Dendritic cell treated with granulocyte-macrophage colony-stimulating factor and Interleukin-4, amounts not matched to agents 40 ng/mL and 50 ng/mL, for 4 days (primary cell): ENCODE measurements at regions not wholly inside any gene's neighbourhood (a gene's known extent, or its start where the extent isn't known, plus 50 kb on each side); places are given as distances from the start of the nearest gene placed in this dataset.
"Not testable (repeated sequence)": the region's sequence is repeated elsewhere in the genome, so short reads cannot be mapped to it uniquely, and the experiment has no call there.

Experiments
- H3K27ac Mint-ChIP-seq: one replicate; pipeline ENCODE4 v1.8.0; 2022; ENCODE audit warnings: mild to moderate bottlenecking, mixed read lengths
- H3K27me3 Mint-ChIP-seq: one replicate; pipeline ENCODE4 v1.8.0; 2022; ENCODE audit warnings: mild to moderate bottlenecking, mixed read lengths
- H3K36me3 Mint-ChIP-seq: one replicate; pipeline ENCODE4 v1.8.0; 2022; ENCODE audit warnings: low read depth, mixed read lengths
- H3K4me1 Mint-ChIP-seq: one replicate; pipeline ENCODE4 v1.8.0; 2022; ENCODE audit warnings: low read depth, mixed read lengths
- H3K4me3 Mint-ChIP-seq: one replicate; pipeline ENCODE4 v1.8.0; 2022; ENCODE audit warnings: mild to moderate bottlenecking, moderate library complexity, mixed read lengths
- H3K9me3 Mint-ChIP-seq: one replicate; pipeline ENCODE4 v1.8.0; 2022; ENCODE audit warnings: mixed read lengths
- intact Hi-C: fragments of 100-400 bp; cut with micrococcal nuclease; formaldehyde crosslinking; loops from one replicate; pipeline ENCODE4 v1.15.0; 2022

- H3K4me3 Mint-ChIP-seq: no peak overlapping the region
- peaks cover 20% of the 10 kb centered on the region for H3K9me3 Mint-ChIP-seq
- H3K27me3 Mint-ChIP-seq: no peaks in the 10 kb centered on the region
- intact Hi-C loops: no loop called here
- no peaks in the 10 kb centered on the region for H3K36me3 Mint-ChIP-seq
- no peak overlapping the region for H3K27ac Mint-ChIP-seq
- no peaks in the 10 kb centered on the region for H3K4me1 Mint-ChIP-seq
Observed at GRCh38 chr11:23212807-23213206, 352.5 kb upstream of the CCDC179 start.

GRCh38 chr11:23217072-23217471, 356.8 kb upstream of the CCDC179 start:
- intact Hi-C loops: no loop called here
- H3K27me3 Mint-ChIP-seq: no peaks in the 10 kb centered on the region
- no peaks in the 10 kb centered on the region for H3K36me3 Mint-ChIP-seq
- H3K9me3 Mint-ChIP-seq: peaks cover 25% of the 10 kb centered on the region
- no peaks in the 10 kb centered on the region for H3K4me1 Mint-ChIP-seq
- H3K4me3 Mint-ChIP-seq: no peak overlapping the region
- no peak overlapping the region for H3K27ac Mint-ChIP-seq

- H3K4me1 Mint-ChIP-seq, H3K27me3 Mint-ChIP-seq, intact Hi-C loops, H3K36me3 Mint-ChIP-seq, H3K27ac Mint-ChIP-seq, H3K4me3 Mint-ChIP-seq: not testable (repeated sequence)
- H3K9me3 Mint-ChIP-seq: peaks cover 31% of the 10 kb centered on the region
Observed at GRCh38 chr11:23220086-23220485, 359.8 kb upstream of the CCDC179 start.

GRCh38 chr11:23221366-23221765, 361.1 kb upstream of the CCDC179 start:
- no peak overlapping the region for H3K4me3 Mint-ChIP-seq
- no peaks in the 10 kb centered on the region for H3K36me3 Mint-ChIP-seq
- no peaks in the 10 kb centered on the region for H3K4me1 Mint-ChIP-seq
- H3K27me3 Mint-ChIP-seq: no peaks in the 10 kb centered on the region
- intact Hi-C loops: no loop called here
- H3K9me3 Mint-ChIP-seq: peaks cover 31% of the 10 kb centered on the region
- H3K27ac Mint-ChIP-seq: no peak overlapping the region

- H3K4me3 Mint-ChIP-seq: no peak overlapping the region
- no peaks in the 10 kb centered on the region for H3K36me3 Mint-ChIP-seq
- H3K4me1 Mint-ChIP-seq: no peaks in the 10 kb centered on the region
- no peaks in the 10 kb centered on the region for H3K27me3 Mint-ChIP-seq
- peaks cover 6% of the 10 kb centered on the region for H3K9me3 Mint-ChIP-seq
- H3K27ac Mint-ChIP-seq: no peak overlapping the region
- intact Hi-C loops: no loop called here
Observed at GRCh38 chr11:23226331-23227077, 366.2 kb upstream of the CCDC179 start.

GRCh38 chr11:23227078-23227445, 366.8 kb upstream of the CCDC179 start:
- H3K27me3 Mint-ChIP-seq: no peaks in the 10 kb centered on the region
- no peak overlapping the region for H3K4me3 Mint-ChIP-seq
- peaks cover 6% of the 10 kb centered on the region for H3K9me3 Mint-ChIP-seq
- intact Hi-C loops: no loop called here
- H3K4me1 Mint-ChIP-seq: no peaks in the 10 kb centered on the region
- H3K27ac Mint-ChIP-seq: no peak overlapping the region
- H3K36me3 Mint-ChIP-seq: no peaks in the 10 kb centered on the region

- no peak overlapping the region for H3K4me3 Mint-ChIP-seq
- no peaks in the 10 kb centered on the region for H3K27me3 Mint-ChIP-seq
- H3K4me1 Mint-ChIP-seq: no peaks in the 10 kb centered on the region
- H3K27ac Mint-ChIP-seq: no peak overlapping the region
- H3K9me3 Mint-ChIP-seq: peaks cover 6% of the 10 kb centered on the region
- H3K36me3 Mint-ChIP-seq: no peaks in the 10 kb centered on the region
- intact Hi-C loops: no loop called here
Observed at GRCh38 chr11:23232652-23233051, 372.4 kb upstream of the CCDC179 start.

GRCh38 chr11:23233075-23233474, 372.8 kb upstream of the CCDC179 start:
- Mint-ChIP-seq H3K27me3 (no peaks in the 10 kb centered on the region), H3K4me3 (no peak overlapping the region), H3K36me3 (no peaks in the 10 kb centered on the region), H3K4me1 (no peaks in the 10 kb centered on the region), H3K9me3 (peaks cover 6% of the 10 kb centered on the region), H3K27ac (no peak overlapping the region)
- intact Hi-C loops: no loop called here

- Mint-ChIP-seq H3K9me3 (peaks cover 6% of the 10 kb centered on the region), H3K36me3 (no peaks in the 10 kb centered on the region), H3K27ac (no peak overlapping the region), H3K4me1 (no peaks in the 10 kb centered on the region), H3K27me3 (no peaks in the 10 kb centered on the region), H3K4me3 (no peak overlapping the region)
- intact Hi-C loops: no loop called here
Observed at GRCh38 chr11:23236826-23237555, 376.7 kb upstream of the CCDC179 start.

GRCh38 chr11:23252426-23252825, 392.2 kb upstream of the CCDC179 start:
- Mint-ChIP-seq H3K27ac (no peak overlapping the region), H3K4me3 (no peak overlapping the region), H3K4me1 (no peaks in the 10 kb centered on the region), H3K36me3 (no peaks in the 10 kb centered on the region), H3K27me3 (no peaks in the 10 kb centered on the region), H3K9me3 (peaks cover 12% of the 10 kb centered on the region)
- intact Hi-C loops: no loop called here

- Mint-ChIP-seq H3K4me1 (no peaks in the 10 kb centered on the region), H3K9me3 (peaks cover 12% of the 10 kb centered on the region), H3K4me3 (no peak overlapping the region), H3K27ac (no peak overlapping the region), H3K36me3 (no peaks in the 10 kb centered on the region), H3K27me3 (no peaks in the 10 kb centered on the region)
- intact Hi-C loops: no loop called here
Observed at GRCh38 chr11:23257088-23257487, 396.8 kb upstream of the CCDC179 start.

- peaks cover 12% of the 10 kb centered on the region for H3K9me3 Mint-ChIP-seq
Observed at GRCh38 chr11:23257556-23257955, 397.3 kb upstream of the CCDC179 start.

GRCh38 chr11:23263466-23263865, 403.2 kb upstream of the CCDC179 start:
- Mint-ChIP-seq H3K4me1 (no peaks in the 10 kb centered on the region), H3K27me3 (no peaks in the 10 kb centered on the region), H3K36me3 (no peaks in the 10 kb centered on the region), H3K4me3 (no peak overlapping the region), H3K9me3 (peaks cover 16% of the 10 kb centered on the region), H3K27ac (no peak overlapping the region)
- intact Hi-C loops: no loop called here

More at GRCh38 chr11:23257556-23257955, 397.3 kb upstream of the CCDC179 start:
- intact Hi-C loops: no loop called here
- Mint-ChIP-seq H3K36me3 (no peaks in the 10 kb centered on the region), H3K27ac (no peak overlapping the region), H3K27me3 (no peaks in the 10 kb centered on the region), H3K4me1 (no peaks in the 10 kb centered on the region), H3K4me3 (no peak overlapping the region)

- intact Hi-C loops: no loop called here
- no peaks in the 10 kb centered on the region for H3K27me3 Mint-ChIP-seq
- H3K9me3 Mint-ChIP-seq: peaks cover 10% of the 10 kb centered on the region
- no peaks in the 10 kb centered on the region for H3K4me1 Mint-ChIP-seq
- H3K4me3 Mint-ChIP-seq: no peak overlapping the region
- no peak overlapping the region for H3K27ac Mint-ChIP-seq
- H3K36me3 Mint-ChIP-seq: no peaks in the 10 kb centered on the region
Observed at GRCh38 chr11:23272095-23272494, 411.8 kb upstream of the CCDC179 start.

- Mint-ChIP-seq H3K4me3 (no peak overlapping the region), H3K27me3 (no peaks in the 10 kb centered on the region), H3K36me3 (no peaks in the 10 kb centered on the region), H3K4me1 (no peaks in the 10 kb centered on the region), H3K9me3 (peaks cover 9% of the 10 kb centered on the region), H3K27ac (no peak overlapping the region)
- intact Hi-C loops: no loop called here
Observed at GRCh38 chr11:23278121-23278520, 417.8 kb upstream of the CCDC179 start.
